Liver (tissue), 8 donors: ENCODE measurements at regions not wholly inside any gene's neighbourhood (a gene's known extent, or its start where the extent isn't known, plus 50 kb on each side); places are given as distances from the start of the nearest gene placed in this dataset.

Source experiments
- DNase-seq: peaks from one replicate; pipeline ENCODE4 v3.0.0-alpha.2; 2017; ENCODE audit warnings: low spot score
- H3K27ac ChIP-seq, 2 donors: one replicate each; pipeline ENCODE4 v1.7.0; 2013; ENCODE audit warnings: inconsistent platforms in 2 of 2, low read length in 2 of 2, control low read depth in 1 of 2, low read depth in 1 of 2, mild to moderate bottlenecking in 1 of 2
- H3K27me3 ChIP-seq, 4 donors: one replicate each; pipeline versions ENCODE4 v1.6.1 to v1.7.0; 2013; ENCODE audit warnings: low read length in 3 of 4, inconsistent platforms in 1 of 4, mild to moderate bottlenecking in 1 of 4, moderate library complexity in 1 of 4; ENCODE audit not compliant: control insufficient read depth in 4 of 4, insufficient read depth in 4 of 4
- H3K36me3 ChIP-seq, 4 donors: one replicate each; pipeline versions ENCODE4 v1.6.1 to v1.7.0; 2013; ENCODE audit warnings: low read length in 3 of 4, mild to moderate bottlenecking in 3 of 4, low read depth in 1 of 4, moderate library complexity in 1 of 4; ENCODE audit not compliant: control insufficient read depth in 4 of 4, insufficient read depth in 3 of 4
- H3K4me1 ChIP-seq, 4 donors: one replicate each; pipeline versions ENCODE4 v1.6.1 to v1.7.0; 2013; ENCODE audit warnings: low read length in 3 of 4, mild to moderate bottlenecking in 3 of 4, moderate library complexity in 1 of 4; ENCODE audit not compliant: control insufficient read depth in 4 of 4, insufficient read depth in 4 of 4
- H3K4me3 ChIP-seq, 3 donors: one replicate each; pipeline versions ENCODE4 v1.6.1 to v1.7.0; 2013; ENCODE audit warnings: low read length in 3 of 3, control low read depth in 1 of 3, low read depth in 1 of 3, mild to moderate bottlenecking in 1 of 3
- H3K9ac ChIP-seq, 2 donors: one replicate each; pipeline ENCODE4 v1.7.0; 2013; ENCODE audit warnings: low read length in 2 of 2, mild to moderate bottlenecking in 2 of 2, moderate library complexity in 2 of 2, control low read depth in 1 of 2, low read depth in 1 of 2
- H3K9me3 ChIP-seq, 4 donors: one replicate each; pipeline versions ENCODE4 v1.6.1 to v1.7.0; 2013; ENCODE audit warnings: low read length in 3 of 4; ENCODE audit not compliant: control insufficient read depth in 4 of 4
- EGR1 ChIP-seq, 2 donors: IDR thresholded peaks; 2 replicates each; pipeline ENCODE4 v1.6.1; 2016 to 2018; ENCODE audit warnings: antibody characterized with exemption in 2 of 2, low read depth in 2 of 2
- FOXA1 ChIP-seq: IDR thresholded peaks from 2 replicates; pipeline ENCODE4 v1.6.1; 2016; ENCODE audit warnings: antibody characterized with exemption
- FOXA2 ChIP-seq: IDR thresholded peaks from 2 replicates; pipeline ENCODE4 v1.6.1; 2016; ENCODE audit warnings: antibody characterized with exemption
- GABPA ChIP-seq, 2 donors: IDR thresholded peaks in 1 of 2; conservative IDR thresholded peaks in 1 of 2; 2 replicates each; pipeline ENCODE4 v1.6.1; 2016; ENCODE audit warnings: antibody characterized with exemption in 2 of 2, mild to moderate bottlenecking in 1 of 2, moderate library complexity in 1 of 2
- HNF4A ChIP-seq, 2 donors: conservative IDR thresholded peaks; 2 replicates each; pipeline ENCODE4 v1.6.1; 2016; ENCODE audit warnings: antibody characterized with exemption in 2 of 2, mild to moderate bottlenecking in 2 of 2
- HNF4G ChIP-seq: IDR thresholded peaks from 2 replicates; pipeline ENCODE4 v1.6.1; 2016; ENCODE audit warnings: antibody characterized with exemption
- JUND ChIP-seq, 2 donors: IDR thresholded peaks; 2 replicates each; pipeline ENCODE4 v1.6.1; 2016; ENCODE audit warnings: antibody characterized with exemption in 2 of 2
- NR2F2 ChIP-seq: IDR thresholded peaks from 2 replicates; pipeline ENCODE4 v1.6.1; 2016; ENCODE audit warnings: antibody characterized with exemption
- RAD21 ChIP-seq, 2 donors: IDR thresholded peaks; 2 replicates each; pipeline ENCODE4 v1.6.1; 2016; ENCODE audit warnings: antibody characterized with exemption in 2 of 2, mild to moderate bottlenecking in 2 of 2
- RXRA ChIP-seq, 2 donors: IDR thresholded peaks; 2 replicates each; pipeline ENCODE4 v1.6.1; 2017 to 2018; ENCODE audit warnings: antibody characterized with exemption in 2 of 2, mild to moderate bottlenecking in 1 of 2
- SP1 ChIP-seq: IDR thresholded peaks from 2 replicates; pipeline ENCODE4 v1.6.1; 2018; ENCODE audit warnings: antibody characterized with exemption, mild to moderate bottlenecking
- TAF1 ChIP-seq: conservative IDR thresholded peaks from 2 replicates; pipeline ENCODE4 v1.6.1; 2016; ENCODE audit warnings: antibody characterized with exemption, mild to moderate bottlenecking
- YY1 ChIP-seq: IDR thresholded peaks from 2 replicates; pipeline ENCODE4 v1.6.1; 2016; ENCODE audit warnings: antibody characterized with exemption, mild to moderate bottlenecking
- WGBS: extraction: QIAGEN DNeasy Blood & Tissue Kit; methylation state at CpG from one replicate; pipeline ENCODE4 v1.1.7; 2013; 5-methylcytosine and 5-hydroxymethylcytosine counted together
- TF ChIP-seq, protein P1 (sequence below): fragments of 150-350 bp; IDR thresholded peaks from 2 replicates; pipeline ENCODE4 v1.5.1; 2017; ENCODE audit warnings: improper control_type of control experiment, low read depth, low read length; ENCODE audit not compliant: missing input control
- TF ChIP-seq, protein P2 (sequence below): IDR thresholded peaks from 2 replicates; pipeline ENCODE4 v1.6.1; 2016; ENCODE audit warnings: antibody characterized with exemption
- TF ChIP-seq, protein P3 (sequence below): IDR thresholded peaks from 2 replicates; pipeline ENCODE4 v1.6.1; 2016; ENCODE audit warnings: antibody characterized with exemption
- TF ChIP-seq, protein P4 (sequence below): IDR thresholded peaks from 2 replicates; pipeline ENCODE4 v1.6.1; 2016; ENCODE audit warnings: antibody characterized with exemption, mild to moderate bottlenecking
- TF ChIP-seq, protein P5 (sequence below): IDR thresholded peaks from 2 replicates; pipeline ENCODE4 v1.6.1; 2016; ENCODE audit warnings: antibody characterized with exemption
- donor health status: healthy.
- donor health status: healthy.
- donor health status: healthy.
- donor health status: healthy.
- donor health status: healthy.

DNA sequence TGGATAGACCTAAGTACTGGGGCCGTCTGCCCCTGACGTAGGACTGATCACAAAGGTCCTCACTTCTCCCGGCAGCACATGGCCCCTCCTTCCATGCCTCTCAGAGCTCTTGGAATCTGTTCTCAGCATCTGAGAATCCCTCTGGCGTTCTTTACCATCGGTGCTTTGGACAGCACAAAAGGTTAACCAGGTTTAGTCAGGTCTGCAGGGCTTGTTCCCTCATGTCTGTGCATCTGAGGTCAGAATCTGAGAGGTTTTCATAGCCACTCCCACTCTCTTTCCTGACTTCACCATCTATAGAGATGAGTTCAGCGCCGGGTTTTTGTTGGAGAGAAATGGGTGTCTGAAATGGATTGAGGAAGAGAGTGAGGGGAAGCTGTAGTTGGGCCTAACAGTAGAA is 130.0 kb upstream of the ARHGAP5 start:
- Histone ChIP-seq H3K27me3 (no peaks in the 10 kb centered on the region), H3K27ac (no peak overlapping the region), H3K9ac (no peak overlapping the region), H3K4me3 (no peak overlapping the region), H3K36me3 (no peaks in the 10 kb centered on the region), H3K4me1 (no peaks in the 10 kb centered on the region), H3K9me3 (no peaks in the 10 kb centered on the region)
- WGBS, result 84% methylated on average over 7 of the region's 7 CpGs
- DNase-seq, result no peak
- no peak for TF ChIP-seq NR2F2
- TF ChIP-seq HNF4A (conservative IDR thresholded peaks at IDR 0.05), result no peak
- TF ChIP-seq FOXA1, result no peak
- no peak for TF ChIP-seq TAF1
- no peak for TF ChIP-seq EGR1 (IDR thresholded peaks at IDR 0.05; ENCODE audit: low read depth in 2 of 2)
- TF ChIP-seq, protein P1, sequence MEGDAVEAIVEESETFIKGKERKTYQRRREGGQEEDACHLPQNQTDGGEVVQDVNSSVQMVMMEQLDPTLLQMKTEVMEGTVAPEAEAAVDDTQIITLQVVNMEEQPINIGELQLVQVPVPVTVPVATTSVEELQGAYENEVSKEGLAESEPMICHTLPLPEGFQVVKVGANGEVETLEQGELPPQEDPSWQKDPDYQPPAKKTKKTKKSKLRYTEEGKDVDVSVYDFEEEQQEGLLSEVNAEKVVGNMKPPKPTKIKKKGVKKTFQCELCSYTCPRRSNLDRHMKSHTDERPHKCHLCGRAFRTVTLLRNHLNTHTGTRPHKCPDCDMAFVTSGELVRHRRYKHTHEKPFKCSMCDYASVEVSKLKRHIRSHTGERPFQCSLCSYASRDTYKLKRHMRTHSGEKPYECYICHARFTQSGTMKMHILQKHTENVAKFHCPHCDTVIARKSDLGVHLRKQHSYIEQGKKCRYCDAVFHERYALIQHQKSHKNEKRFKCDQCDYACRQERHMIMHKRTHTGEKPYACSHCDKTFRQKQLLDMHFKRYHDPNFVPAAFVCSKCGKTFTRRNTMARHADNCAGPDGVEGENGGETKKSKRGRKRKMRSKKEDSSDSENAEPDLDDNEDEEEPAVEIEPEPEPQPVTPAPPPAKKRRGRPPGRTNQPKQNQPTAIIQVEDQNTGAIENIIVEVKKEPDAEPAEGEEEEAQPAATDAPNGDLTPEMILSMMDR, result no peak
- no peak for TF ChIP-seq YY1
- TF ChIP-seq, protein P2, sequence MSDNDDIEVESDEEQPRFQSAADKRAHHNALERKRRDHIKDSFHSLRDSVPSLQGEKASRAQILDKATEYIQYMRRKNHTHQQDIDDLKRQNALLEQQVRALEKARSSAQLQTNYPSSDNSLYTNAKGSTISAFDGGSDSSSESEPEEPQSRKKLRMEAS, result no peak
- no peak for TF ChIP-seq RAD21 (IDR thresholded peaks at IDR 0.05)
- no peak for TF ChIP-seq JUND (IDR thresholded peaks at IDR 0.05)
- no peak for TF ChIP-seq HNF4G
- TF ChIP-seq, protein P3, sequence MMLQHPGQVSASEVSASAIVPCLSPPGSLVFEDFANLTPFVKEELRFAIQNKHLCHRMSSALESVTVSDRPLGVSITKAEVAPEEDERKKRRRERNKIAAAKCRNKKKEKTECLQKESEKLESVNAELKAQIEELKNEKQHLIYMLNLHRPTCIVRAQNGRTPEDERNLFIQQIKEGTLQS, result no peak
- TF ChIP-seq SP1, result no peak
- TF ChIP-seq, protein P4, sequence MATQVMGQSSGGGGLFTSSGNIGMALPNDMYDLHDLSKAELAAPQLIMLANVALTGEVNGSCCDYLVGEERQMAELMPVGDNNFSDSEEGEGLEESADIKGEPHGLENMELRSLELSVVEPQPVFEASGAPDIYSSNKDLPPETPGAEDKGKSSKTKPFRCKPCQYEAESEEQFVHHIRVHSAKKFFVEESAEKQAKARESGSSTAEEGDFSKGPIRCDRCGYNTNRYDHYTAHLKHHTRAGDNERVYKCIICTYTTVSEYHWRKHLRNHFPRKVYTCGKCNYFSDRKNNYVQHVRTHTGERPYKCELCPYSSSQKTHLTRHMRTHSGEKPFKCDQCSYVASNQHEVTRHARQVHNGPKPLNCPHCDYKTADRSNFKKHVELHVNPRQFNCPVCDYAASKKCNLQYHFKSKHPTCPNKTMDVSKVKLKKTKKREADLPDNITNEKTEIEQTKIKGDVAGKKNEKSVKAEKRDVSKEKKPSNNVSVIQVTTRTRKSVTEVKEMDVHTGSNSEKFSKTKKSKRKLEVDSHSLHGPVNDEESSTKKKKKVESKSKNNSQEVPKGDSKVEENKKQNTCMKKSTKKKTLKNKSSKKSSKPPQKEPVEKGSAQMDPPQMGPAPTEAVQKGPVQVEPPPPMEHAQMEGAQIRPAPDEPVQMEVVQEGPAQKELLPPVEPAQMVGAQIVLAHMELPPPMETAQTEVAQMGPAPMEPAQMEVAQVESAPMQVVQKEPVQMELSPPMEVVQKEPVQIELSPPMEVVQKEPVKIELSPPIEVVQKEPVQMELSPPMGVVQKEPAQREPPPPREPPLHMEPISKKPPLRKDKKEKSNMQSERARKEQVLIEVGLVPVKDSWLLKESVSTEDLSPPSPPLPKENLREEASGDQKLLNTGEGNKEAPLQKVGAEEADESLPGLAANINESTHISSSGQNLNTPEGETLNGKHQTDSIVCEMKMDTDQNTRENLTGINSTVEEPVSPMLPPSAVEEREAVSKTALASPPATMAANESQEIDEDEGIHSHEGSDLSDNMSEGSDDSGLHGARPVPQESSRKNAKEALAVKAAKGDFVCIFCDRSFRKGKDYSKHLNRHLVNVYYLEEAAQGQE, result no peak
- no peak for TF ChIP-seq RXRA (IDR thresholded peaks at IDR 0.05)
- TF ChIP-seq FOXA2, result no peak
- no peak for TF ChIP-seq GABPA (IDR thresholded peaks at IDR 0.05 in 1 of 2, conservative IDR thresholded peaks at IDR 0.05 in 1 of 2)
- TF ChIP-seq, protein P5, sequence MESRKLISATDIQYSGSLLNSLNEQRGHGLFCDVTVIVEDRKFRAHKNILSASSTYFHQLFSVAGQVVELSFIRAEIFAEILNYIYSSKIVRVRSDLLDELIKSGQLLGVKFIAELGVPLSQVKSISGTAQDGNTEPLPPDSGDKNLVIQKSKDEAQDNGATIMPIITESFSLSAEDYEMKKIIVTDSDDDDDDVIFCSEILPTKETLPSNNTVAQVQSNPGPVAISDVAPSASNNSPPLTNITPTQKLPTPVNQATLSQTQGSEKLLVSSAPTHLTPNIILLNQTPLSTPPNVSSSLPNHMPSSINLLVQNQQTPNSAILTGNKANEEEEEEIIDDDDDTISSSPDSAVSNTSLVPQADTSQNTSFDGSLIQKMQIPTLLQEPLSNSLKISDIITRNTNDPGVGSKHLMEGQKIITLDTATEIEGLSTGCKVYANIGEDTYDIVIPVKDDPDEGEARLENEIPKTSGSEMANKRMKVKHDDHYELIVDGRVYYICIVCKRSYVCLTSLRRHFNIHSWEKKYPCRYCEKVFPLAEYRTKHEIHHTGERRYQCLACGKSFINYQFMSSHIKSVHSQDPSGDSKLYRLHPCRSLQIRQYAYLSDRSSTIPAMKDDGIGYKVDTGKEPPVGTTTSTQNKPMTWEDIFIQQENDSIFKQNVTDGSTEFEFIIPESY, result no peak
